Fibroblast of lung (primary cell): ENCODE measurements at regions not wholly inside any gene's neighbourhood (a gene's known extent, or its start where the extent isn't known, plus 50 kb on each side); places are given as distances from the start of the nearest gene placed in this dataset.

Source experiments
- DNase-seq, 2 donors: peaks; one replicate each; pipeline versions ENCODE4 v3.0.0 to v3.0.0-alpha.2; 2010; ENCODE audit warnings: low read depth in 2 of 2
- H2AFZ ChIP-seq: 2 replicates; pipeline ENCODE4 v1.5.1; 2012; ENCODE audit warnings: low read length, control low read depth, inconsistent platforms
- H3K27ac ChIP-seq: 2 replicates; pipeline ENCODE4 v1.5.1; 2011; ENCODE audit warnings: low read length, control low read depth; ENCODE audit not compliant: insufficient read depth
- H3K27me3 ChIP-seq: 2 replicates; pipeline ENCODE4 v1.5.1; 2011; ENCODE audit warnings: mild to moderate bottlenecking, low read length; ENCODE audit not compliant: control insufficient read depth, insufficient read depth
- H3K36me3 ChIP-seq: 2 replicates; pipeline ENCODE4 v1.5.1; 2011; ENCODE audit warnings: low read length; ENCODE audit not compliant: control insufficient read depth, insufficient read depth
- H3K4me1 ChIP-seq: 2 replicates; pipeline ENCODE4 v1.5.1; 2011; ENCODE audit warnings: low read length; ENCODE audit not compliant: control insufficient read depth, insufficient read depth; ENCODE audit errors: extremely low read depth
- H3K4me2 ChIP-seq: 2 replicates; pipeline ENCODE4 v1.5.1; 2011; ENCODE audit warnings: low read length, control low read depth; ENCODE audit not compliant: insufficient read depth; ENCODE audit errors: extremely low read depth
- H3K4me3 ChIP-seq, 4 experiments: fragments of 200-600 bp in 1 of 4; sonication (generic) in 1 of 4; replicated peaks in 1 of 4; 2 replicates each; pipeline ENCODE4 v1.5.1; 2011 to 2016; ENCODE audit warnings: low read length in 4 of 4, low read depth in 3 of 4, mild to moderate bottlenecking in 3 of 4, control low read depth in 2 of 4, inconsistent platforms in 1 of 4, mixed read lengths in 1 of 4; ENCODE audit not compliant: insufficient read depth in 1 of 4; ENCODE audit errors: control extremely low read depth in 1 of 4
- H3K79me2 ChIP-seq: 2 replicates; pipeline ENCODE4 v1.5.1; 2012; ENCODE audit warnings: mild to moderate bottlenecking, low read length, inconsistent platforms; ENCODE audit not compliant: control insufficient read depth, insufficient read depth
- H3K9ac ChIP-seq: 2 replicates; pipeline ENCODE4 v1.5.1; 2011; ENCODE audit warnings: mild to moderate bottlenecking, low read length, control low read depth; ENCODE audit not compliant: insufficient read depth
- H3K9me3 ChIP-seq: 2 replicates; pipeline ENCODE4 v1.5.1; 2012; ENCODE audit warnings: low read depth, low read length; ENCODE audit not compliant: control insufficient read depth, insufficient read depth
- H4K20me1 ChIP-seq: 2 replicates; pipeline ENCODE4 v1.5.1; 2011; ENCODE audit warnings: low read length; ENCODE audit not compliant: control insufficient read depth, insufficient read depth; ENCODE audit errors: extremely low read depth
- EZH2 ChIP-seq: IDR thresholded peaks from 2 replicates; pipeline ENCODE4 v1.5.1; 2012; ENCODE audit warnings: low read length, control low read depth, mild to moderate bottlenecking; ENCODE audit errors: missing control alignments
- TF ChIP-seq, protein P1 (sequence below), 2 donors: IDR thresholded peaks in 1 of 2; conservative IDR thresholded peaks in 1 of 2; 1 replicate in 1 of 2; 2 replicates in 1 of 2; pipeline ENCODE4 v1.5.1; 2011 to 2012; ENCODE audit warnings: low read length in 2 of 2, control low read depth in 1 of 2, inconsistent platforms in 1 of 2, low read depth in 1 of 2, mild to moderate bottlenecking in 1 of 2

DNA sequence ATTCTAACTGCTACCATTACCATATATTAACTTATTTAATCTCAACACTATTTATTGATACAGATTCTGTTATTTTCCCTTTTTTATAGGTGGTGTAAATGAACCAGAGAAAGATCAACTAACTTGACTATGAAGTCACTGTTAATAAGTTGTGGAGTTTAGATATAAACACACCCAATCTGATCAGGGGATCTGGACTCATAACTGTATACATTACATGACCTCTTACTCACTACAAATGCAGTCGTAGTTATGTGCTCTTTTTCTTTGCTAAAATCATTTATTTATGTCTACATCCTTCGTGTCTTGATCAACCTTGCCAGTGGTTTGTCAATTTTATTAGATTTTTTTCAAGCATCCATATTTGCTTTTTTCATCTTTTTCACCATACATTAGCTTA is 614.8 kb upstream of the FAM241A start:
- TF ChIP-seq, protein P1, sequence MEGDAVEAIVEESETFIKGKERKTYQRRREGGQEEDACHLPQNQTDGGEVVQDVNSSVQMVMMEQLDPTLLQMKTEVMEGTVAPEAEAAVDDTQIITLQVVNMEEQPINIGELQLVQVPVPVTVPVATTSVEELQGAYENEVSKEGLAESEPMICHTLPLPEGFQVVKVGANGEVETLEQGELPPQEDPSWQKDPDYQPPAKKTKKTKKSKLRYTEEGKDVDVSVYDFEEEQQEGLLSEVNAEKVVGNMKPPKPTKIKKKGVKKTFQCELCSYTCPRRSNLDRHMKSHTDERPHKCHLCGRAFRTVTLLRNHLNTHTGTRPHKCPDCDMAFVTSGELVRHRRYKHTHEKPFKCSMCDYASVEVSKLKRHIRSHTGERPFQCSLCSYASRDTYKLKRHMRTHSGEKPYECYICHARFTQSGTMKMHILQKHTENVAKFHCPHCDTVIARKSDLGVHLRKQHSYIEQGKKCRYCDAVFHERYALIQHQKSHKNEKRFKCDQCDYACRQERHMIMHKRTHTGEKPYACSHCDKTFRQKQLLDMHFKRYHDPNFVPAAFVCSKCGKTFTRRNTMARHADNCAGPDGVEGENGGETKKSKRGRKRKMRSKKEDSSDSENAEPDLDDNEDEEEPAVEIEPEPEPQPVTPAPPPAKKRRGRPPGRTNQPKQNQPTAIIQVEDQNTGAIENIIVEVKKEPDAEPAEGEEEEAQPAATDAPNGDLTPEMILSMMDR (conservative IDR thresholded peaks at IDR 0.05 in 1 of 2, IDR thresholded peaks at IDR 0.05 in 1 of 2; ENCODE audit: low read depth in 1 of 2, low read length in 2 of 2), result no peak
- TF ChIP-seq EZH2, result no peak
- no peaks in the 10 kb centered on the region for H3K27me3 ChIP-seq
- no peaks in the 10 kb centered on the region for H3K79me2 ChIP-seq
- H3K9me3 ChIP-seq, result no peaks in the 10 kb centered on the region
- H3K4me1 ChIP-seq, result no peaks in the 10 kb centered on the region
- no peak overlapping the region for H3K4me3 ChIP-seq
- no peak overlapping the region for H3K27ac ChIP-seq
- no peak overlapping the region for H2AFZ ChIP-seq
- H4K20me1 ChIP-seq, result no peaks in the 10 kb centered on the region
- no peak overlapping the region for H3K9ac ChIP-seq
- H3K36me3 ChIP-seq, result no peaks in the 10 kb centered on the region
- H3K4me2 ChIP-seq, result no peak overlapping the region
- DNase-seq, result peak in 1 of 2 donors; percentile 2

DNA sequence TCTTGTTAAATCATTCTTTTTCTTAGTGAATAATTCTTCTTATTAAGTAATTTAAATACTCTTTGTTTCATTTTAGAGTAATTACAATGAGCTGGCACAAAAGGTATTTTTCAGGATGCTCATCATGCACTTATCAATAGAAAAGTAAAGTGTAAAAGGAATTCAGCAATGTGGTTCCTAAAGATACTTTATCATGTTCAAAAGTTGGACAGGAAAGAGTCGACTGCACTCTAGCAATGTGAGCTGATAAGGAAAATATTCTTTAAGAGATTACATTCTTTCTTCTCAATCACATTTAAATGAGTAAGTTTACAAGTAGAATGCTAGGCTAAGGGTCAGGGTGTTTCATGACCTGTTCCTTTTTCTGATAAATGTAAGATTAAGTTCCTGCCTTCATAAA is 609.5 kb upstream of the FAM241A start:
- no peaks in the 10 kb centered on the region for H3K9me3 ChIP-seq
- no peaks in the 10 kb centered on the region for H3K27me3 ChIP-seq
- H3K36me3 ChIP-seq, result no peaks in the 10 kb centered on the region
- H3K9ac ChIP-seq, result no peak overlapping the region
- peak in 1 of 2 donors; percentile 68 for DNase-seq
- H3K79me2 ChIP-seq, result no peaks in the 10 kb centered on the region
- no peak overlapping the region for H3K27ac ChIP-seq
- no peak overlapping the region for H3K4me3 ChIP-seq
- no peaks in the 10 kb centered on the region for H3K4me1 ChIP-seq
- H3K4me2 ChIP-seq, result no peak overlapping the region
- no peak for TF ChIP-seq EZH2
- TF ChIP-seq, protein P1 (conservative IDR thresholded peaks at IDR 0.05 in 1 of 2, IDR thresholded peaks at IDR 0.05 in 1 of 2; ENCODE audit: low read depth in 1 of 2, low read length in 2 of 2), result no peak
- no peaks in the 10 kb centered on the region for H4K20me1 ChIP-seq
- no peak overlapping the region for H2AFZ ChIP-seq

DNA sequence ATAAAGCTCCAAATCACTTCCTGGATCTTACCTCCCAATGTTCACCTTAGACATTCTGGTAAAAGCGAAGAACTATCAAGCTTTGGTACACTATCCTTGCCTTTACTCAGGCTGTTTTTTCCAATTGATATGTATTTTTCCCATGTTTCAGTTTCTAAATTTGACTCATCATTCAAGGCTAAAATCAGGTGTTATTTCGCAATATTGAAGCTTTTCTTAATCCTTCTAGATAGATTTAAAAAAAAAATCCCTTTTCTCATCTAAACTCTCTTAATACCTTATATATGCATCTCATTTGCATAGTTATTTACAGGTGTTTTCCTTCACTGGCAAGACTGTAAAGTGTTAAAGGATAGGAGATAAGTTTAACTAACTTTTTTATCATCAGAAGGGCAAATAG is 608.1 kb upstream of the FAM241A start:
- no peak overlapping the region for H3K4me3 ChIP-seq
- no peaks in the 10 kb centered on the region for H3K27me3 ChIP-seq
- H3K27ac ChIP-seq, result no peak overlapping the region
- no peaks in the 10 kb centered on the region for H3K36me3 ChIP-seq
- no peaks in the 10 kb centered on the region for H3K4me1 ChIP-seq
- TF ChIP-seq EZH2, result no peak
- TF ChIP-seq, protein P1 (conservative IDR thresholded peaks at IDR 0.05 in 1 of 2, IDR thresholded peaks at IDR 0.05 in 1 of 2; ENCODE audit: low read depth in 1 of 2, low read length in 2 of 2), result no peak
- no peak for DNase-seq
- H3K79me2 ChIP-seq, result no peaks in the 10 kb centered on the region
- no peak overlapping the region for H2AFZ ChIP-seq
- no peak overlapping the region for H3K9ac ChIP-seq
- H3K4me2 ChIP-seq, result no peak overlapping the region
- H4K20me1 ChIP-seq, result no peaks in the 10 kb centered on the region
- H3K9me3 ChIP-seq, result no peaks in the 10 kb centered on the region
